Suprapubic skin (tissue), 4 donors: ENCODE measurements at regions not wholly inside any gene's neighbourhood (a gene's known extent, or its start where the extent isn't known, plus 50 kb on each side); places are given as distances from the start of the nearest gene placed in this dataset.

Source experiments
- CTCF ChIP-seq, 2 donors: fragments of 200-600 bp in 1 of 2; fragments of 450-650 bp in 1 of 2; sonication (generic) in 1 of 2; IDR thresholded peaks; one replicate each; pipeline ENCODE4 v1.5.1; 2016 to 2019; ENCODE audit warnings: antibody characterized with exemption in 2 of 2, mild to moderate bottlenecking in 1 of 2, moderate library complexity in 1 of 2
- EP300 ChIP-seq: sonication (generic); formaldehyde crosslinking; IDR thresholded peaks from one replicate; pipeline ENCODE4 v1.6.1; 2017; ENCODE audit warnings: antibody characterized with exemption
- POLR2A ChIP-seq, 2 donors: fragments of 450-650 bp; IDR thresholded peaks; one replicate each; pipeline ENCODE4 v1.6.1; 2017; ENCODE audit warnings: antibody characterized with exemption in 2 of 2, mild to moderate bottlenecking in 2 of 2, moderate library complexity in 2 of 2
- POLR2AphosphoS5 ChIP-seq, 3 donors: sonication (generic); formaldehyde crosslinking; IDR thresholded peaks; one replicate each; pipeline ENCODE4 v1.6.1; 2017; ENCODE audit warnings: antibody characterized with exemption in 3 of 3

DNA sequence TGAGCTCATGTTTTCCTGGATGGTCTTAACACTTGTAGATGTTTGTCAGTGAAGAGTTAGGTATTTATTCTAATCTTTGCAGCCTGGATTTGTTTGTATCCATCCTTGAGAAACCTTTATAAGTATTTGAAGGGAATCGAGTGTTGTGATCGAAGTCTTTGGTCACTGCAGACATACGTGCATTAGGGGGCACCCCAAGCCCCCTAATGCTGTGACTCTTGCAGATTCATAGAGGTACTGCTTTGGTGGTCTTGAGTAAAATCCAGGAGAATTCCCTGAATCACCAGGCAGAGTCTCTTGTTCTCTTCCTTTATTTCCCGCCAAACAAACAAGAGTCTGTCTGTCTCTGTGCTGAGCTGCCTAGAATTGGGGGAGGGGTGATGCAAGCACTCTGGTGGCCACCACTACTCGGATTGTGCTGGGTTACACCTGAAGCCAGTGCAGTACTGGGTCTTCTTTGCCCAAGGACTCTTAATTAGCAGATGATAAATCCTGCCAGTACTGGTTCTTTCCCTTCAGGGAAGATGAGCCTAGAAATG lies 170.5 kb upstream of the POU1F1 start:
- TF ChIP-seq CTCF (IDR thresholded peaks at IDR 0.05) (no peak), POLR2AphosphoS5 (IDR thresholded peaks at IDR 0.05) (no peak), EP300 (no peak), POLR2A (IDR thresholded peaks at IDR 0.05) (no peak)
